Mesenchymal stem cell (in vitro differentiated cells and primary cell): ENCODE measurements at regions not wholly inside any gene's neighbourhood (a gene's known extent, or its start where the extent isn't known, plus 50 kb on each side); places are given as distances from the start of the nearest gene placed in this dataset.

Experiments used
- DNase-seq: peaks from one replicate; pipeline ENCODE4 v3.0.0-alpha.2; 2013
- H2AFZ ChIP-seq: one replicate; pipeline ENCODE4 v1.6.1; 2013; ENCODE audit warnings: low read depth, mild to moderate bottlenecking, control low read depth, inconsistent platforms, low read length, moderate library complexity
- H2AK5ac ChIP-seq: 2 replicates; pipeline ENCODE4 v1.6.1; 2013; ENCODE audit warnings: low read length, moderate library complexity, mild to moderate bottlenecking, inconsistent platforms; ENCODE audit not compliant: severe bottlenecking
- H2BK120ac ChIP-seq: one replicate; pipeline ENCODE4 v1.6.1; 2013; ENCODE audit warnings: low read depth, mild to moderate bottlenecking, inconsistent platforms, low read length, moderate library complexity
- H2BK12ac ChIP-seq, 2 experiments: one replicate each; pipeline ENCODE4 v1.6.1; 2013; ENCODE audit warnings: inconsistent platforms in 2 of 2, low read length in 2 of 2, mild to moderate bottlenecking in 2 of 2, moderate library complexity in 2 of 2, control low read depth in 1 of 2
- H2BK15ac ChIP-seq: one replicate; pipeline ENCODE4 v1.6.1; 2013; ENCODE audit warnings: mild to moderate bottlenecking, low read depth, inconsistent platforms; ENCODE audit not compliant: poor library complexity, severe bottlenecking
- H2BK5ac ChIP-seq: 2 replicates; pipeline ENCODE4 v1.6.1; 2013; ENCODE audit warnings: low read depth, mild to moderate bottlenecking, low read length, control low read depth, inconsistent platforms; ENCODE audit not compliant: poor library complexity, severe bottlenecking
- H3K14ac ChIP-seq, 2 experiments: one replicate each; pipeline ENCODE4 v1.6.1; 2013; ENCODE audit warnings: inconsistent platforms in 2 of 2, low read length in 2 of 2, control low read depth in 1 of 2, mild to moderate bottlenecking in 1 of 2, moderate library complexity in 1 of 2
- H3K18ac ChIP-seq, 2 experiments: one replicate each; pipeline ENCODE4 v1.6.1; 2013; ENCODE audit warnings: inconsistent platforms in 2 of 2, low read length in 2 of 2, control low read depth in 1 of 2, low read depth in 1 of 2, mild to moderate bottlenecking in 1 of 2
- H3K23ac ChIP-seq, 2 experiments: one replicate each; pipeline ENCODE4 v1.6.1; 2013; ENCODE audit warnings: inconsistent platforms in 2 of 2, low read length in 2 of 2, mild to moderate bottlenecking in 2 of 2, moderate library complexity in 2 of 2, control low read depth in 1 of 2
- H3K27ac ChIP-seq: 2 replicates; pipeline ENCODE4 v1.5.1; 2013; ENCODE audit warnings: mild to moderate bottlenecking, moderate library complexity, low read length, control low read depth, inconsistent platforms; ENCODE audit not compliant: poor library complexity, severe bottlenecking
- H3K27me3 ChIP-seq, 2 experiments: 2 replicates each; pipeline versions ENCODE4 v1.6.1 to v1.7.0; 2013; ENCODE audit warnings: low read length in 2 of 2, mild to moderate bottlenecking in 2 of 2, moderate library complexity in 2 of 2, control low read depth in 1 of 2, inconsistent platforms in 1 of 2; ENCODE audit not compliant: control insufficient read depth in 1 of 2, insufficient read depth in 1 of 2
- H3K36me3 ChIP-seq, 2 experiments: 2 replicates each; pipeline versions ENCODE4 v1.6.1 to v1.7.0; 2013; ENCODE audit warnings: low read length in 2 of 2, control low read depth in 1 of 2, inconsistent platforms in 1 of 2, low read depth in 1 of 2, mild to moderate bottlenecking in 1 of 2; ENCODE audit not compliant: insufficient read depth in 2 of 2, control insufficient read depth in 1 of 2
- H3K4ac ChIP-seq, 2 experiments: one replicate each; pipeline ENCODE4 v1.6.1; 2013; ENCODE audit warnings: inconsistent platforms in 2 of 2, low read length in 2 of 2, mild to moderate bottlenecking in 2 of 2, moderate library complexity in 2 of 2, control low read depth in 1 of 2, low read depth in 1 of 2
- H3K4me1 ChIP-seq: 2 replicates; pipeline ENCODE4 v1.6.1; 2013; ENCODE audit warnings: low read depth, low read length, control low read depth; ENCODE audit not compliant: control insufficient read depth, insufficient read depth
- H3K4me2 ChIP-seq: 2 replicates; pipeline ENCODE4 v1.6.1; 2013; ENCODE audit warnings: low read length, mild to moderate bottlenecking, inconsistent platforms; ENCODE audit not compliant: poor library complexity, severe bottlenecking
- H3K4me3 ChIP-seq, 2 experiments: 2 replicates each; pipeline versions ENCODE4 v1.5.1 to v1.7.0; 2013; ENCODE audit warnings: low read length in 2 of 2, mild to moderate bottlenecking in 2 of 2, control low read depth in 1 of 2, low read depth in 1 of 2; ENCODE audit not compliant: insufficient read depth in 1 of 2
- H3K79me1 ChIP-seq: replicated peaks from 2 replicates; pipeline ENCODE4 v1.6.1; 2013; ENCODE audit warnings: mild to moderate bottlenecking, control low read depth, low read length, inconsistent platforms; ENCODE audit not compliant: poor library complexity, severe bottlenecking
- H3K9ac ChIP-seq: 2 replicates; pipeline ENCODE4 v1.7.0; 2013; ENCODE audit warnings: mild to moderate bottlenecking, low read length, moderate library complexity
- H3K9me3 ChIP-seq: 2 replicates; pipeline ENCODE4 v1.7.0; 2013; ENCODE audit warnings: mild to moderate bottlenecking, low read length; ENCODE audit not compliant: control insufficient read depth
- H4K8ac ChIP-seq: one replicate; pipeline ENCODE4 v1.6.1; 2013; ENCODE audit warnings: inconsistent platforms, mild to moderate bottlenecking, low read length, moderate library complexity
- H4K91ac ChIP-seq: one replicate; pipeline ENCODE4 v1.6.1; 2013; ENCODE audit warnings: mild to moderate bottlenecking, low read length, inconsistent platforms
- WGBS: methylation state at CpG from one replicate; pipeline ENCODE4 v1.1.7; 2013; ENCODE audit warnings: mixed read lengths; 5-methylcytosine and 5-hydroxymethylcytosine counted together

GRCh38 chr1:73626326-73626725, 571.6 kb downstream of the LRRIQ3 start:
- Histone ChIP-seq H3K18ac (no peak overlapping the region), H3K4me2 (no peak overlapping the region), H3K27ac (no peak overlapping the region), H3K23ac (no peak overlapping the region), H2BK15ac (no peak overlapping the region), H3K27me3 (no peaks in the 10 kb centered on the region), H3K9me3 (peaks cover 3% of the 10 kb centered on the region), H3K4me3 (no peak overlapping the region), H3K4ac (no peak overlapping the region), H3K9ac (no peak overlapping the region), H3K79me1 (no peaks in the 10 kb centered on the region), H2BK120ac (no peak overlapping the region), H2AK5ac (no peak overlapping the region), H3K36me3 (no peaks in the 10 kb centered on the region), H3K14ac (no peak overlapping the region), H3K4me1 (no peaks in the 10 kb centered on the region), H2BK12ac (no peak overlapping the region), H2AFZ (no peak overlapping the region), H4K8ac (no peak overlapping the region), H2BK5ac (no peak overlapping the region), H4K91ac (no peak overlapping the region)
- DNase-seq: no peak
- WGBS: 100% methylated on average over 1 of the region's 1 CpG

- Histone ChIP-seq H2AFZ (no peak overlapping the region), H3K9me3 (peaks cover 3% of the 10 kb centered on the region), H3K4ac (no peak overlapping the region), H3K23ac (no peak overlapping the region), H3K79me1 (no peaks in the 10 kb centered on the region), H3K14ac (no peak overlapping the region), H3K4me1 (no peaks in the 10 kb centered on the region), H3K36me3 (no peaks in the 10 kb centered on the region), H2BK120ac (no peak overlapping the region), H4K91ac (no peak overlapping the region), H3K4me2 (no peak overlapping the region), H4K8ac (no peak overlapping the region), H3K4me3 (no peak overlapping the region), H3K9ac (no peak overlapping the region), H2AK5ac (no peak overlapping the region), H2BK15ac (no peak overlapping the region), H3K18ac (no peak overlapping the region), H3K27ac (no peak overlapping the region), H2BK12ac (no peak overlapping the region), H2BK5ac (no peak overlapping the region), H3K27me3 (no peaks in the 10 kb centered on the region)
- DNase-seq: no peak
- WGBS: no CpG with 5 or more reads among the region's 1 CpG
Measured at GRCh38 chr1:73623946-73624345, 574.0 kb downstream of the LRRIQ3 start.

GRCh38 chr1:73617145-73617544, 580.8 kb downstream of the LRRIQ3 start:
- no peak overlapping the region for H3K4ac ChIP-seq
- H4K8ac ChIP-seq: no peak overlapping the region
- DNase-seq: no peak
- no peak overlapping the region for H2BK12ac ChIP-seq
- no peak overlapping the region for H3K14ac ChIP-seq
- no peaks in the 10 kb centered on the region for H3K4me1 ChIP-seq
- WGBS: 86% methylated on average over 4 of the region's 4 CpGs
- no peak overlapping the region for H2AK5ac ChIP-seq
- no peaks in the 10 kb centered on the region for H3K79me1 ChIP-seq
- no peak overlapping the region for H2BK120ac ChIP-seq
- no peak overlapping the region for H3K23ac ChIP-seq
- no peak overlapping the region for H3K4me2 ChIP-seq
- H3K9ac ChIP-seq: no peak overlapping the region
- H3K27ac ChIP-seq: no peak overlapping the region
- H2BK5ac ChIP-seq: no peak overlapping the region
- H3K4me3 ChIP-seq: no peak overlapping the region
- no peak overlapping the region for H2BK15ac ChIP-seq
- H2AFZ ChIP-seq: no peak overlapping the region
- H3K27me3 ChIP-seq: no peaks in the 10 kb centered on the region
- H3K36me3 ChIP-seq: no peaks in the 10 kb centered on the region
- H4K91ac ChIP-seq: no peak overlapping the region
- H3K9me3 ChIP-seq: no peaks in the 10 kb centered on the region
- no peak overlapping the region for H3K18ac ChIP-seq

- H3K9ac ChIP-seq: no peak overlapping the region
- no peak overlapping the region for H2AFZ ChIP-seq
- no peak overlapping the region for H4K91ac ChIP-seq
- DNase-seq: no peak
- no peak overlapping the region for H3K18ac ChIP-seq
- H3K4me2 ChIP-seq: no peak overlapping the region
- no peak overlapping the region for H3K27ac ChIP-seq
- H3K36me3 ChIP-seq: no peaks in the 10 kb centered on the region
- H2BK120ac ChIP-seq: no peak overlapping the region
- no peak overlapping the region for H4K8ac ChIP-seq
- H2BK12ac ChIP-seq: no peak overlapping the region
- no peaks in the 10 kb centered on the region for H3K4me1 ChIP-seq
- H2AK5ac ChIP-seq: no peak overlapping the region
- H3K14ac ChIP-seq: no peak overlapping the region
- H2BK5ac ChIP-seq: no peak overlapping the region
- no peak overlapping the region for H3K23ac ChIP-seq
- no peak overlapping the region for H3K4ac ChIP-seq
- no peaks in the 10 kb centered on the region for H3K27me3 ChIP-seq
- no peak overlapping the region for H2BK15ac ChIP-seq
- no peaks in the 10 kb centered on the region for H3K79me1 ChIP-seq
- no peaks in the 10 kb centered on the region for H3K9me3 ChIP-seq
- no peak overlapping the region for H3K4me3 ChIP-seq
Measured at GRCh38 chr1:73611681-73612080, 586.3 kb downstream of the LRRIQ3 start.
